Caki2 (cell line): ENCODE measurements at regions not wholly inside any gene's neighbourhood (a gene's known extent, or its start where the extent isn't known, plus 50 kb on each side); places are given as distances from the start of the nearest gene placed in this dataset.

Experiments used
- DNase-seq: peaks from one replicate; pipeline ENCODE4 v3.0.0-alpha.2; 2015; ENCODE audit warnings: low read depth
- in situ Hi-C: cut with HindIII; loops from 2 replicates; pipeline ENCODE4 v1.10.0; 2016; ENCODE audit warnings: low sequenced_read_pairs, low pct_unique_long_range_greater_than_20kb, mixed read lengths

DNA sequence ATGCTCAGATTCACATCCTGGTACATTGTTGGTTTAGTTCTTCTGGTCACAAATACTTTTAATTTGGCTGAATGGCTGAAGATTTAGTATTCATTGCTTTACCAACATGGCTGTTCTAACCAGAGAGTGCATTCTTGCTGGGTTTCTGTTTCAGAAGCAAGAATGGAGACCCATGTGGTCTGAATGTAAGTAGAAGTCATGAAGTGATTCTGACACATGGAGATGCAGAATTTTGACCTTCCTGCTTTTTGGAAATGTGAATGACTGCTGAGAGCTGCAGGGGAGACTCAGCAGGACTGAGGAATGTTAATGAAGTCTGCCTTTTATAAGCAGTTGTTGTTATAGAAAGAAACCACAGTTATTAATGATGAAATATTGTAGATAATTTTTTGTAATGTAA lies 576.1 kb upstream of the MARCKS start:
- DNase-seq = no peak
- in situ Hi-C loops = no loop called here

DNA sequence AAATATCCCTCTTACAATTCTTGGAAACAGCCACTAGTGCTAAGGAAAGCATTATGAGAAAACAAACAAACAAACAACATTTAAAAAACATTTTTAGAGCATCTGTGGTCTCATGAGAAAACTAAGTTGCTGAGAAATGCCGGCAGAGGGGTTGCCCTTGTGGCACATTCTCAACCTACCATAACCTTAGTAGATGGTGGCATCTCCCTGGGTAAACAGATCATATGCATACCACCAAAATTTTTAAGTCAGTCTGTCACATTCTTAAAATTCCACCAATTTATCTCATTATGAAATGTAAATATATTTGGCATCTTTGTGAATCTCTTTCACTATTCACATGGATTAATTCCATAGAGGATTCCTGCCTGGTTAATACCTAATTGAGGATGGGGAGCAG lies 575.7 kb upstream of the MARCKS start:
- in situ Hi-C loops = no loop called here
- peak; percentile 23 for DNase-seq

DNA sequence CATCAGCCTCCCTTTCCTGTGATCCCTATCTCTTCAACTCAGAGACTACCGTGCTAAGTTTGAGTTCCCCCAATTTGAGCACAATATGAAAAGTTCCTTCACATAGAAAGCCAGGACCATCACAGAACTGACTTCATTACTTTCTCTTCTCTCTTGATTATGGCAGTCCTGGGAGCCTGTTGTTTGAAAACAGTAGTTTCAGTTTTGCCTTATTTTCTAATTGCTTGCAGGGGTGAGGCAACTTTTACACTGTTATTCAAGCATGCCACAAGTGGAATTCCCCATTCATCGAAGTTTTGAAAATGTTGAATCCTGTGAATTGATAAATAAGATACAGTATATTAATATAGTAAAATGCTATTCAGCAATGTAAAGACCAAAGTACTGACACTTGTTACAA lies 569.7 kb upstream of the MARCKS start:
- DNase-seq = no peak
- in situ Hi-C loops = no loop called here

GRCh38 chr6:113288409-113288808 lies 568.7 kb upstream of the MARCKS start:
- no peak for DNase-seq
- in situ Hi-C loops = no loop called here

- in situ Hi-C loops = no loop called here
- no peak for DNase-seq
Measured at GRCh38 chr6:113289166-113289565, 568.0 kb upstream of the MARCKS start.

DNA sequence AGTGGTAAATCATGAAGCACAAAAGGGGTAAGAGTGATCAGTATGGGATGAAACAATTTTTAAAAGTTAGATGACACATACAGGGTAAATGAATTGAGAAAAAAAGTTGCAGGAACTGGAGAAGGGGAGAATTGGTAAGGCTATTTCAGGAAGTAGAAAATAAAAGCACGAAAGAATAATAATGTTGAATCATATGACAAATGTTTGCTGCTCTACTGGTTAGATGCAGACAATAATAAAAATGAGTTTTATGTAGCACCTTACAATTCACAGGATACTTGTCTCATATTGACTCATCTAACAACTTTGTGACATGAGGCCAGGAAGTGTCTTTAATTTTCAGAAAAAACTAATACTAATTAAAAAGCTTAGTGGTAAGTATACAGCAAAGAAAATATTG lies 566.5 kb upstream of the MARCKS start:
- in situ Hi-C loops = no loop called here
- DNase-seq = no peak

DNA sequence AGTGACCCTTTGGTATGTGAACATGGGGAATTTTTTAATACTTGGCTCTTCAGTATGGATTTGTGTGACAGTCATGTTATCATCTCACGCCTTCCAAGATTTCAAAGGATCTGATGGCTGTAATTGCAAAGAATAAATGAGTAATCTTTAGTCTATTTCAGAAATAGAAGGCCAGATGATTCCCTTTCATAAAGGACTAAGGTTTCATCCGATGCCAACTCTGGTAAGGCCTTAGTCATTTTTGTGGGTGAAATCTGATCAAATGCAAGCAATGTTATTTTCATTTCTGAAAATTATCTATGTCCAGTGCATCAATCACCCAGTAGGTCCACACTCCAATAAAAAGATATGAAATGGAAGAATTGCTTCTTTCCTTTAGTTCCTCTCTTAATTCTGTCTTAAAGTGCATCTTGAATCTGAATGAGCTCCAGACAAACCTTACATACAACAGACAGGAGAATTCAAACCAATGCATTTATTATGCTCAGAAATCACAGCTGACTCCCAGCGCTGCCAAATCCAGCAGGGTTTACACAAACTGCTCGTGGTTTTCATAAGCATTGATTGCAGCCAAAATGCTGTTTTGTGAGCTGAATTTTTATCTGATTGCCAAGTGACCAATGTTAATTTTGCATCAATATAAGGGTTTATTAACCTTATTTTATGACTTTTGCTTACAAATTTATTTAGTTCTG lies 565.2 kb upstream of the MARCKS start:
- in situ Hi-C loops = no loop called here
- no peak for DNase-seq

GRCh38 chr6:113292646-113293422 lies 564.3 kb upstream of the MARCKS start:
- in situ Hi-C loops = no loop called here
- DNase-seq = no peak

DNA sequence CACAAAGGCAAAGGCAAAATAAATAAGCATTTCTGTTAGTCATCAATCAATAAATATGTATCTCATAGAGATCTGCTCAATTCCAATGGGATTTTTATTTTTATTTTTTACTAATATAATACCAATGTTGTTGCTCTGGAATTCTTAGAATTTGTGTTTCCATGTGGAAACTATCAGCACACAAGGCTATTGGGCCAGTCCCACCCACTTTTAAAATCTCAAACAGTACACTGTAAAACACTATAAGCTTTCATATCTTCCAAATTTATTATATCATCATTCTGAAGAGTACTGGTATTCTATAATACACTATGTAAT lies 563.8 kb upstream of the MARCKS start:
- no peak for DNase-seq
- in situ Hi-C loops = no loop called here

DNA sequence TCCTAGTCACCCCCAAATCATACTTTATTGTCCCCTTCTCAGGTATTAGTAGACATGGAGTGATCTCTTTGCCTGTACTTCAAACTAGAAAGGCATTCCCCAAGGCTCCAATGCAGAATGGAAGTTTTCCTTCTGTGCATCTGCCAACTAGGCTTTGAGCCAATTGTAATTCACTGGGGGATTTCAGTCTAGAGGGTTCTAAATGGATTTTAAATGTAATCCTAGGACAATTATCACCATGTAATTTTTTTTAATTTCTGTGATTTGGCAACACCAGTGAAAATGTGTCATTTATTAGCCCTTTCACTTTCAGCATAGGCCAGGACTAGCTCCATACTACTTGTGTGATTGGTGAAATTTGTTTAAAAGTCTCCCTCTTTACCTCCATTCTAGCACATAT lies 557.6 kb upstream of the MARCKS start:
- in situ Hi-C loops = no loop called here

GRCh38 chr6:113301651-113302050 lies 555.5 kb upstream of the MARCKS start:
- in situ Hi-C loops = no loop called here
- no peak for DNase-seq

More for the DNA sequence above, 557.6 kb upstream of the MARCKS start:
- DNase-seq = no peak

DNA sequence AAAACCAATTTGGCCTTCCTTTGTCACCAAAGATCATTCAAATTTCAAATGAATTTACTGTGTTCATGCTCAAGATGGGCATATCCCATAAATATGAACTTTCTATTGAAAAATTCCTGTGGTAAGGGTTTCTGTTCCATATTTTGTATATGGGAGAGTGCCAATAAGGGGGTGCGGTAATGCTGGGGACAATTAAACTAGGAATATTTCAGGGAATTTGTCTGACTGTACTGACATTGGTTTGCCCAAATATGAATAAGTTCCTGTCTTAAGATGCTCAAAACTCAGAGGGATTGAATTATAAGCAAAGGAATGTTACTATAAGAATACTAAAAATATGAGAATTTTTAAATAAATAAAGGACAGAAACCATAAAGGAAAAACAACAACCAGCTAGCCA lies 553.0 kb upstream of the MARCKS start:
- DNase-seq = no peak
- in situ Hi-C loops = no loop called here

- in situ Hi-C loops = no loop called here
Measured at GRCh38 chr6:113306552-113307145, 550.5 kb upstream of the MARCKS start.

DNA sequence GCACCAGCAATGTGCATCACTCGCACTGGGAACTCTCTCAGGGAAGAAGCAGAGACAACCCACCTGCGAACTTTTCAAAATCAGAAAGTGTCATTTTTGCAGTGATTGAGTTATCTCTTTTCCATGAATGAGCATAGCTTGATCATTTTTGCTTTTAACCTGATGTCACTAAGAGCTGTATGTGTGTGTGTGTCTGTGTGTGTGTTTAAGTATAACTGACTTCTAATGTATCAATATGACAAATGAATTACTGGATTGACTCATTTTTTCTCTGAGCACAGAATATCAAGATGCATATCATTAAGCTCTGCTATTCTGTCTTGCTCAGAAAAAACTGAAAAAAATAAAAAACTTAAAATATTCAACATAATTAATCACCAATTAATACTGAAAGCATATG lies 548.9 kb upstream of the MARCKS start:
- no peak for DNase-seq
- in situ Hi-C loops = no loop called here

More at GRCh38 chr6:113306552-113307145, 550.5 kb upstream of the MARCKS start:
- no peak for DNase-seq

- in situ Hi-C loops = no loop called here
- DNase-seq = no peak
Measured at GRCh38 chr6:113313841-113314240, 543.3 kb upstream of the MARCKS start.

DNA sequence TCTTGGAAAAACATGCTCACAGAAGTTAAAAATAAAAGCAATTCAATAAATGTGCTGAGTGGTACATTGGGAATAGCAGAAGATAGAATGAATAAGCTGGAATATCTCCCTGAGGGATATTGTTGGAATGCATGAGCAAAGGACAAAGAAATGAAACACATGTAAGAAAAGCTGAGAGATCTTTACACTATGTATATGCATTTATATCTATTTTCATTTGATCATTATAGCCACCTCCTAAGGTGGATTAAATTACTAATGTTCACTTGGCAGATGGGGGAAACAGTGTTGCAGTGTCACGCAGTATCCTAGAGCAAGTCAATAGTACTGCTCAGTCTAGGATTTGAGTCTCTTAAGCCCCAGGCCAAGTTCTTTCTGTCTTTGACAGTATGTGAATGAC lies 542.0 kb upstream of the MARCKS start:
- DNase-seq = no peak
- in situ Hi-C loops = no loop called here

GRCh38 chr6:113315879-113316278 lies 541.3 kb upstream of the MARCKS start:
- DNase-seq = no peak
- in situ Hi-C loops = no loop called here

DNA sequence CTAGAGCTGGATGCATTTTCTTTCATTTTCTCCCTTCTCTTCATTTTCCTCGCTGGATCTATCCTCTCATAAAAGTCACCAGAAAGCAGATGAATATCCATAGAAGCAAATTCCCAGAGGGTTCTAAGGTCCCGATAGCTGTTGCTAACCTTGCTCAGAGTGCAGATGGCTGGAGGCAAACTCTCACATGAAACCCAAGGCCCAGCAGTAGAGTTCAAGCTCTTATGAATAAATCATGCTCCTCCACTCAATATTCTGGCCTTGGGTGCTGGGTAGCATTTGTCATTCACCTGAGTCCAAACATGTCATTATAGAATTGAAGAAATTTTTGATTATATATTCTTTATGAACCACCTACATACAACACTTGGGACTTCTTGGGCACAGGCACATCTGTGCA lies 539.7 kb upstream of the MARCKS start:
- in situ Hi-C loops = no loop called here

GRCh38 chr6:113317891-113318574 lies 539.1 kb upstream of the MARCKS start:
- DNase-seq = no peak
- in situ Hi-C loops = no loop called here

More for the DNA sequence above, 539.7 kb upstream of the MARCKS start:
- DNase-seq = no peak
